Lung (tissue), 11 donors: ENCODE measurements at regions not wholly inside any gene's neighbourhood (a gene's known extent, or its start where the extent isn't known, plus 50 kb on each side); places are given as distances from the start of the nearest gene placed in this dataset.

Experiments
- ATAC-seq: fragments of 200-7000 bp; cut with Tn5 transposase; one replicate; pipeline ENCODE4 v1.9.1; 2020; ENCODE audit warnings: moderate number of reproducible peaks; ENCODE audit not compliant: insufficient read depth, low FRiP score
- DNase-seq, 3 donors: peaks; one replicate each; pipeline ENCODE4 v3.0.0-alpha.2; 2013 to 2017
- H3K27ac ChIP-seq, 2 donors: one replicate each; pipeline ENCODE4 v1.5.1; 2013; ENCODE audit warnings: mild to moderate bottlenecking in 2 of 2, moderate library complexity in 2 of 2, control low read depth in 1 of 2, inconsistent platforms in 1 of 2, low read depth in 1 of 2, low read length in 1 of 2
- H3K27me3 ChIP-seq, 3 donors: one replicate each; pipeline ENCODE4 v1.5.1; 2013; ENCODE audit warnings: low read length in 2 of 3; ENCODE audit not compliant: control insufficient read depth in 3 of 3, insufficient read depth in 3 of 3
- H3K36me3 ChIP-seq, 4 donors: one replicate each; pipeline ENCODE4 v1.5.1; 2013; ENCODE audit warnings: low read length in 4 of 4, mild to moderate bottlenecking in 1 of 4, moderate library complexity in 1 of 4; ENCODE audit not compliant: control insufficient read depth in 4 of 4, insufficient read depth in 4 of 4
- H3K4me1 ChIP-seq, 5 donors: one replicate each; pipeline ENCODE4 v1.5.1; 2013; ENCODE audit warnings: low read length in 5 of 5, mild to moderate bottlenecking in 2 of 5, moderate library complexity in 1 of 5; ENCODE audit not compliant: control insufficient read depth in 5 of 5, insufficient read depth in 5 of 5
- H3K4me3 ChIP-seq: one replicate; pipeline ENCODE4 v1.5.1; 2013; ENCODE audit warnings: mild to moderate bottlenecking, control low read depth, moderate library complexity
- H3K9ac ChIP-seq, 2 donors: one replicate each; pipeline ENCODE4 v1.5.1; 2013; ENCODE audit warnings: low read length in 2 of 2, control low read depth in 1 of 2; ENCODE audit not compliant: insufficient read depth in 1 of 2
- H3K9me3 ChIP-seq, 4 donors: one replicate each; pipeline ENCODE4 v1.5.1; 2013; ENCODE audit warnings: low read length in 3 of 4, mild to moderate bottlenecking in 1 of 4, moderate library complexity in 1 of 4; ENCODE audit not compliant: control insufficient read depth in 4 of 4, insufficient read depth in 3 of 4
- CTCF ChIP-seq: IDR thresholded peaks from 2 replicates; pipeline ENCODE4 v1.5.1; 2012; ENCODE audit warnings: mild to moderate bottlenecking; ENCODE audit errors: control extremely low read depth, extremely low read depth
- WGBS, 2 donors: extraction: QIAGEN DNeasy Blood & Tissue Kit; methylation state at CpG; one replicate each; pipeline ENCODE4 v1.1.7; 2013; 5-methylcytosine and 5-hydroxymethylcytosine counted together
- donor health status: control.
- donor health status: control.
- donor health status: Bipolar disorder and iron deficiency.
- donor health status: healthy.
- donor health status: DM: yes; HTN: yes; CAD: no.

GRCh38 chr17:77324227-77324626, 183.5 kb downstream of the SEC14L1 start:
- Histone ChIP-seq H3K27me3 (no peaks in the 10 kb centered on the region), H3K4me1 (peaks cover 0 to 46% (median 36%) of the 10 kb centered on the region in 5 donors), H3K9ac (no peak overlapping the region), H3K36me3 (no peaks in the 10 kb centered on the region), H3K4me3 (no peak overlapping the region), H3K27ac (peak overlapping the region; percentile 57 to 87), H3K9me3 (no peaks in the 10 kb centered on the region)
- TF ChIP-seq CTCF = no peak
- ATAC-seq (no peak), DNase-seq (peak in 1 of 3 donors; percentile 10)
- 91 to 94% methylated on average over 8 of the region's 8 CpGs for whole genome bisulfite sequencing, 2 donors

GRCh38 chr17:77325577-77326075, 184.9 kb downstream of the SEC14L1 start:
- WGBS, 2 donors = 57 to 70% methylated on average over 8 of the region's 8 CpGs

GRCh38 chr17:77326076-77326591, 185.4 kb downstream of the SEC14L1 start:
- 72 to 86% methylated on average over 18 of the region's 18 CpGs for WGBS, 2 donors
- DNase-seq = peak in 1 of 3 donors; percentile 11
- peaks cover 0 to 34% (median 25%) of the 10 kb centered on the region in 5 donors for H3K4me1 ChIP-seq
- H3K27ac ChIP-seq = no peak overlapping the region
- H3K9me3 ChIP-seq = no peaks in the 10 kb centered on the region
- no peaks in the 10 kb centered on the region for H3K36me3 ChIP-seq
- H3K27me3 ChIP-seq = no peaks in the 10 kb centered on the region
- ATAC-seq = no peak
- no peak overlapping the region for H3K4me3 ChIP-seq
- no peak for TF ChIP-seq CTCF
- no peak overlapping the region for H3K9ac ChIP-seq

More at GRCh38 chr17:77325577-77326075, 184.9 kb downstream of the SEC14L1 start:
- ATAC-seq (no peak), DNase-seq (peak in 1 of 3 donors; percentile 11)
- Histone ChIP-seq H3K9me3 (no peaks in the 10 kb centered on the region), H3K27me3 (no peaks in the 10 kb centered on the region), H3K4me1 (peaks cover 0 to 39% (median 25%) of the 10 kb centered on the region in 5 donors), H3K27ac (peak overlapping the region; percentile 37 to 73), H3K4me3 (no peak overlapping the region), H3K9ac (no peak overlapping the region), H3K36me3 (no peaks in the 10 kb centered on the region)
- TF ChIP-seq CTCF = no peak

GRCh38 chr17:77326636-77327035, 185.9 kb downstream of the SEC14L1 start:
- H3K27ac ChIP-seq = no peak overlapping the region
- H3K9me3 ChIP-seq = no peaks in the 10 kb centered on the region
- WGBS, 2 donors = 94 to 96% methylated on average over 7 of the region's 7 CpGs
- no peak overlapping the region for H3K9ac ChIP-seq
- H3K27me3 ChIP-seq = no peaks in the 10 kb centered on the region
- no peak for TF ChIP-seq CTCF
- no peak for ATAC-seq
- DNase-seq = no peak
- no peak overlapping the region for H3K4me3 ChIP-seq
- no peaks in the 10 kb centered on the region for H3K36me3 ChIP-seq
- H3K4me1 ChIP-seq = peaks cover 0 to 37% (median 25%) of the 10 kb centered on the region in 5 donors
